NCI-H128 (cell line): ENCODE measurements at regions not wholly inside any gene's neighbourhood (a gene's known extent, or its start where the extent isn't known, plus 50 kb on each side); places are given as distances from the start of the nearest gene placed in this dataset.
"Not testable (repeated sequence)": the region's sequence is repeated elsewhere in the genome, so short reads cannot be mapped to it uniquely, and the experiment has no call there.

ENCODE experiments used
- DNase-seq: peaks from one replicate; lab custom pipeline; 2025; ENCODE audit not compliant: unreplicated experiment; lab: John Stamatoyannopoulos, UW

DNA sequence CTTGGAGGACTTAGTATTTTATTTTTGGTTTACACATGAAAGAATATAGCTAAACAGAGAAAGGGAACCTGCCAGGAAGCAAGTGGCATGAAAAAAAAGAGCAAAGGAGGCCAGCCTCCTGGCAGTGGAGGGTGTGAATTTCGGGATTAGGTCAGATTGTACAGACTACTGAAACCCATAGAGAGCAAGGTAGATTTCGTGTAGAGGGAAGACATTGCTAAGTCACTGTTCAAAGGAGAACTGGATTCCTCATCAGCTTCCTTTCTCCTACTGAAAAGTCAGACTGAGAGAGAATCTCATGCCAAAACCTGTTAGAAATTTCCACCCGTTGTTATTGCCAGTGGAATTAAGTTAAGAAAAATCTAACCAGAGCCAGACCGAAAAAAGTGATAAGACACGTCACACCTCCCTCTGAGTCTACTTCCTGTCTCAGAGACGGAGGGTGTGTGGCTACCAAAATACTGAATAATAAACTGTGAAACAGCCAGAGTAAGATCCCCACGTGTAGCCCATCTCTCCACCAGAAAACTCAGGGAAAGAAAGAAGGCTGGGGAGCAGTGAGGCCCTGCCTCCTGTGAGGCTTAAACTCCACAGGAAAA is 118.8 kb downstream of the SKIDA1 start:
- DNase-seq: no peak

DNA sequence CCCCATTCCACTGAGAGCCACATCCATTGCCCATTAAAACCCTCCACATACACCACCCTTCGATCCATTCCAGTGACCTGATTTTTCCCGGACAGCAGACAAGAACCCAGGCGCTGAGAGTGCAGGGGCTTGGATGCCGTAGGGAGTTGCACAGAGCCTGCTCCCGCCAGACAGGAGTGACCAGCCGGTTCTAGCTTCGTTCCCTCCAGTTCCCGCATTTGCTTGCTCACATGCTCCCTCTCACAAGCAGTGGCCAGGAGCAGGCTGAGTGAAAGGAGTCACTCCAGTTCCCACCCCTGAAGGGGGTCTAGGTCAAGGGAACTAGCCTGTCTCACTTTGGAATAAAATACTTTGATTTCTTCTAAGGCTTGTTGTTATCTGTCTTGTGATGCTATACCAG is 119.5 kb downstream of the SKIDA1 start:
- DNase-seq: no peak

GRCh38 chr10:21403256-21404015 is 122.0 kb downstream of the SKIDA1 start:
- DNase-seq: no peak

DNA sequence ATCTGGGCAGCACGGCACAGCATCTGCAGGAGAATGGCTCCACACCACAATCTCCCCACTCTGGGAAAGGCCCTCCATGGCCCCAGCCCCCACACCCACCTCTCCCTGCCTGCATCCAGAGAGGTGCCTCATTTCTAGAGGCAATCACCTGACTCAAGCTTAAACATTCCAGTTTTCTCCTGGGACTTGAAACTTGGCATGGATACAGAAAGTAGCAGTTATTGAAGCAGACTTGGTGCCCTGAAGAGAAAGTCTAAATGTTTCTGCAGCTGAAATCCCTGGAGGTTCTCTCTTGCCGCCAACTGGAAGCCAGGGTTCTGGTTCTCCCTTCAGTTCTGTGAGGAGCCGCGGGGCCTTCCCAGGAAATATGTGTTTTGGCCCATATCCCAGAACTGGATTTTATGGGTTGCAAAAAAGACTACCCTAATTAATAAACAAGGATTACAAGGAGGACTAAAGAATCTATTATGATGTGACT is 122.8 kb downstream of the SKIDA1 start:
- DNase-seq: no peak

- no peak for DNase-seq
Observed at GRCh38 chr10:21401196-21401595, 124.3 kb downstream of the SKIDA1 start.

DNA sequence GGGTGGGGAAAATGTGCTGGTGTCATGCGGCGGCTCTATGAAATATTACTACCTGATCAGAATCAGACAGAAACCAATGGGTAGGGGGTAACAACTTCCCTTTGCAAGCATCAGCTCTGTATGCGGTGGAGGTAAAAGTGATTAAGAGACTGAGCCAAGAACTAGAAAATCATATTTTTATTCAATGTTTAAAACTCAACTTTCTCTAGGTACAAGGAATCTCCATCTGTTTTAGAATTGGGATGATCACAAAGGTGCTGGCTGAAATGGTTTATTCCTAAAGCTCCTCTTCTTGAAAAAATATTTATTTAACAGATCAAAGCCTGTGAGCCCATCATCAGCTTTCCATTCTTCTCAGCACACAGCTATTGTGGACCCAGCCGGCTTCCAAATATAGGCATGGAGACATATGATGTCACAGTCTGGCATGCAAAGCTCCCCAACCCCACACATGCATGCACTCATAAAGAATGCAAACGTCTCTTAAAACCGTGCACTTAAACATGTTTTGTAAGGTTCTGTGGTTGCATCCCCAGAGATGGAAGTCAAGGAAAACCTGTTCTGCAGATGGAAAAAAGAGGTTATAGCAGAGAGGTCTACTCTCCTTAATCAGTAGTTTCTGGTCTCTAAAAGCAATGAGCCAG is 126.0 kb downstream of the SKIDA1 start:
- no peak for DNase-seq

DNA sequence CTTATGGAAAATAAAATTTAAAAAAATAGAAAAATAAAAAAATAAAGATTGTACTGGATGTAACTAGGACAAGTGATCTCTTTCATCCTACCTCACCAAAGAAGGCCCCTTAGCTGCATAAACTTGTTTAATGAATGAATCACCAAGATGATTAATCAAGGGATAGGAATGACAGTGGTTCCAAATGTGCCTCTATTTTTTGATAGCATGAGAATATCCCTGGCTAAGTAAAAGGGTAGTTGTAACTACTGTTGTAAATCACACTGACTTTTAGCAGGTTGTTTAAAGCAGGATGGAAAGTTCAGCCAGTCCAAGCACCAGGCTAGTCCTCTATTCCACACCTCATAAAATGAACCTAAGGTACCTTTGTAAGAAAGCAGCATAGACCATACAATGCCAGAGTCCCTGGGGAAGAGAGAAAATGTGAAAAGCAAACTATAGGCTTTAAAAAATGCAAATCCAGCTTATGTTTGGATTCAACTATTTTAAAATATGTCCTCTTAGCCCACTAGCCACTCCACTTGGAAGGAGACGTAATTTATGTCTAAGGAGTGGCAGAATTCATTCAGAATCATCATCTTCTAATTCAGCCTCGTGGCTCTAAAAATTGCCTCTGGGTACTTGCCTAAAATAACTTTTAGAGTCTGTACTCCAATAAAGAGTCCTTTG is 126.8 kb downstream of the SKIDA1 start:
- no peak for DNase-seq

DNA sequence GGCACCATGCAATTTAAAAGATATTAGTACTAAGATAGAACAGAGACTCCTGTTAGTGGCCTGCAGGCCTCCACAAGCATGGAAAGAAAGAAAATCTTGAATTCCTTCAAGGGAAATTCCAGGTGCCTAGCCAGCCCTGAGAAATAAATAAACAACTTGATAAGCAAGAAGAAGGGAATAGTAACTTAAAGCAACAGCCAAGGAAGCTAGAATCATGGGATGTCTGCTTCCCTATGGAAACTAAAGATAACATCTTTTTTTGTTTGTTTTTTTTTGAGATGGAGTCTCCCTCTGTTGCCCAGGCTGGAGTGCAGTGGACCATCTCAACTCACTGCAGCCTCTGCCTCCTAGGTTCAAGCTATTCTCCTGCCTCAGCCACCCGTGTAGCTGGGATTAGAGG is 128.6 kb downstream of the SKIDA1 start:
- no peak for DNase-seq

DNA sequence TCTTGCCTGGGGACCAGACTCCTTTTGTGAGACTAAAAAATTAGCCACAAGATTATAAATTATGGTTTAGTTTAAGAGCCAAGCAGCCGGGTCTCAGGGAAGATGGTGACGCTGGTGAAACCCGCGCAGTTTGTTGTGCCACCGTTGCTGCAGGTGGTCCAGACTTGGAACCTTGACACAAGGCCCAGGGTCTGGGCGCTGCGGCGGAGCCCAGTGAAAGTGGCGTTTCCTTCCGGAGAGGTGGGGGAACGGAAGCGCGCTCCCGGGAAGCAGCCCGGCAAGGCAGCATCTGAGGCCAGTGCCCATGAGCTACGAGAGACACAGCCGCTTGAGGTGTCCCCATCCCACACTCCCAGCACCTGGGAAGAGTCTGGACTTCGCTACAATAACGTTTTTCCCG is 131.6 kb downstream of the SKIDA1 start:
- DNase-seq: no peak

- DNase-seq: no peak
Observed at GRCh38 chr10:21388589-21388988, 136.9 kb downstream of the SKIDA1 start.

- DNase-seq: no peak
Observed at GRCh38 chr10:21387868-21388267, 137.6 kb downstream of the SKIDA1 start.

GRCh38 chr10:21385996-21386585 is 139.4 kb downstream of the SKIDA1 start:
- DNase-seq: no peak

DNA sequence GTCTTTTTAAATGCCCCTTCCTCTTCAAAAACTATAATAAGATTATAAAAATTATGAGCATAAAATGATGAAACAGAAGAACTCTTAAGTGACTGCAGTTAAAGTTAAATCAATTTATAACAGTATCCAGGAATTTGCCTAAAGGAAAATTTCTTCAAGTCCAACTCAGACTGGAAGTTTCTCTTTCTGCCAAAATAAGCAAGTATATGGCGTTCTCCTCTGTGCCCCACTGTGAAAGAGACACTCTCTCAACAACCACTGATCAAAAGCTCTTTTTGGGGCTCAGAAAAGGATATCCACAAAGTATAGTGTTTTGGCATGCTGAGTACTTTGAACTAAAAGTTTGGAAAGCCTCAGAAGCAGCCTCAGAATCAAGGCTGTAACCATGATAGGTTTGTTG is 139.9 kb downstream of the SKIDA1 start:
- no peak for DNase-seq

- no peak for DNase-seq
Observed at GRCh38 chr10:21379143-21379542, 146.3 kb downstream of the SKIDA1 start.

DNA sequence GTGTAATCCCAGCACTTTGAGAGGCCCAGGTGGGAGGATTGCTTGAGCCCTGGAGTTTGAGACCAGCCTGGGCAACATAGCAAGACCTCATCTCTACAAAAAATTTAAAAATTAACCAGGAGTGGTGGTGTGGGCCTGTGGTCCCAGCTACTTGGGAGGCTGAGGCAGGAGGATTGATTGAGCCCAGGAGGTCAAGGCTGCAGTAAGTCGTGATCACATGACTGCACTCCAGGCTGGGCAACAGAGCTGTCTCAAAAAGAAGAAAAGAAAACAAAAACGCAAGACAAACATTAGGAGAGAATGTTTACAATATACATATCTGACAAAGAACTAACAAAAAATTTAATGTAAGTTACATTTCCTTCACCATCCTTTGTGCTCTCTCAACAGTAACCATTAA is 150.2 kb downstream of the SKIDA1 start:
- not testable (repeated sequence) for DNase-seq

GRCh38 chr10:21373881-21374280 is 151.6 kb downstream of the SKIDA1 start:
- not testable (repeated sequence) for DNase-seq

- DNase-seq: no peak
Observed at GRCh38 chr10:21372651-21373410, 152.7 kb downstream of the SKIDA1 start.

DNA sequence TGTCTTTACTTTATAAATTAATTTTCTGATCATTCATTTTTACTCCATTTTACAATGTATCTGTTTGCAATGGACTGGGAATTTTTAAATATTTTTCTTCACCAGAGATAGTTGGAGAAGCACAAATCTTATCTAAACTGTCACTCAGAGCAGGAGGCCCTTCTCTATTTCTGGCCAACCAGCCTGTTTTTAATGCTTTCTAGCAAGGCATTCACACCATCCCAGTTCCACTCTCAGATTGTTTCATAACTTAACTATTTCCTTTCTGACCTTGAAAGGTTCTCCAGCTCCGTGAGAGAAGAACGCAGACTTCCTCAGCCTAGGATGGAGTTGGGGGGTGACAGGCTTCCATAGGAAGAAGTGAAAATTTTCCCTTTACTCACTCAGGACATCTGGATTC is 155.8 kb downstream of the SKIDA1 start:
- no peak for DNase-seq

GRCh38 chr10:21368728-21369425 is 156.6 kb downstream of the SKIDA1 start:
- no peak for DNase-seq

DNA sequence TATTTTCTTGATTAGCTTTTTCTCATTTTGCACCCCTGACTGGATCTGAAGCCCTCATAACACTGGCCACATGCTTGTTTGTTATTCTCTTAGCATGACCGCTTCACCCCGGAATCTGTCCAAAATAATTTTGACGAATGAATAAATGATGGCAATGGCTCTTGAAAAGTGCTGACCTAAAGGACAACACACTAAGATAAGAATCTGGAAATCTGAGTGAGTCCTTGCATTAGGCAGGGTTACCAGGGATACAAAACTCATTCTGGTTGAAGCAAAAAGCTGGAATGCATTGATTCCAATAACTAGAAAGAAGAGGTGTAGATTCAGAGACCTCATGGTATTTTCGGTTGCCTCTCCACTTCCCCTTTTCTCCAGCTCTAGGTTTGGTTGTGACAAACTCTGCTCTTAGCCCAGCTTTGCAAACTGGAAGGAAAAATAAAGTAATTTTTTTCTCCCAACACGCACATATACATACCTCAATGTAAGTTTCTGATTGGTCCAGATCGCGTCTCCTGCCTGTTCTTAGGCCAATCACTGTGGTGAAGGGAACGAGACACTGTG is 157.4 kb downstream of the SKIDA1 start:
- DNase-seq: no peak
